HepG2 (cell line): ENCODE measurements at regions not wholly inside any gene's neighbourhood (a gene's known extent, or its start where the extent isn't known, plus 50 kb on each side); places are given as distances from the start of the nearest gene placed in this dataset.

Experiments
- ATAC-seq: fragments of 200-7000 bp; cut with Tn5 transposase; 3 replicates; pipeline ENCODE4 v1.9.1; 2020; ENCODE audit warnings: mild to moderate bottlenecking, moderate library complexity
- BruUV-seq: library from RNA; stranded (reverse); fragments of 400-500 nt; replicated peaks from 2 replicates; lab custom pipeline; 2021; lab: Mats Ljungman, UMichigan
- CTCF ChIA-PET: fragments of 300-600 bp; formaldehyde crosslinking; extraction: SDS; loops from one replicate; lab custom pipeline; 2021; ENCODE audit warnings: low total read pairs, inconsistent platforms, low intra/inter-chr PET ratio; lab: Yijun Ruan, JAX
- POLR2A ChIA-PET: fragments of 350-600 bp; sonication (Branson Sonifier 250); formaldehyde crosslinking; loops from one replicate; lab custom pipeline; 2020; ENCODE audit warnings: antibody characterized with exemption, inconsistent platforms; lab: Yijun Ruan, JAX
- DNase-seq: peaks from one replicate; pipeline ENCODE4 v3.0.0-alpha.2; 2015; ENCODE audit warnings: low spot score
- FAIRE-seq: peaks from 3 replicates; lab custom pipeline; 2011; peaks lifted over from hg19 to GRCh38; lab: Jason Lieb, UNC
- H2AFZ ChIP-seq: one replicate; pipeline ENCODE4 v1.6.1; 2011; ENCODE audit warnings: low read length, inconsistent platforms
- H3K27ac ChIP-seq: fragments of 300-600 bp; 3 replicates; pipeline ENCODE4 v1.8.0; 2011; ENCODE audit warnings: mixed run types, mild to moderate bottlenecking, mixed read lengths, low read length, inconsistent platforms; ENCODE audit not compliant: insufficient read depth; ENCODE audit errors: extremely low read length
- H3K27me3 ChIP-seq, 2 experiments: fragments of 200-600 bp in 1 of 2; 2 replicates in 1 of 2; 3 replicates in 1 of 2; pipeline versions ENCODE4 v1.6.0 to v1.8.0; 2011; ENCODE audit warnings: low read length in 2 of 2, mild to moderate bottlenecking in 2 of 2, moderate library complexity in 2 of 2, inconsistent platforms in 1 of 2; ENCODE audit not compliant: insufficient read depth in 2 of 2, control insufficient read depth in 1 of 2
- H3K36me3 ChIP-seq, 2 experiments: fragments of 200-600 bp in 1 of 2; replicated peaks in 1 of 2; 2 replicates in 1 of 2; 3 replicates in 1 of 2; pipeline versions ENCODE4 v1.5.1 to v1.8.0; 2011; ENCODE audit warnings: low read length in 2 of 2, inconsistent platforms in 1 of 2; ENCODE audit not compliant: insufficient read depth in 2 of 2, control insufficient read depth in 1 of 2
- H3K4me1 ChIP-seq: 2 replicates; pipeline ENCODE4 v1.5.1; 2012; ENCODE audit warnings: low read length, inconsistent platforms; ENCODE audit not compliant: insufficient read depth
- H3K4me2 ChIP-seq: 2 replicates; pipeline ENCODE4 v1.6.0; 2011; ENCODE audit warnings: low read depth, low read length, inconsistent platforms
- H3K4me3 ChIP-seq, 3 experiments: fragments of 200-600 bp in 1 of 3; sonication (generic), shearing (Covaris generic) in 1 of 3; replicated peaks in 1 of 3; 2 replicates each; pipeline ENCODE4 v1.5.1; 2011 to 2016; ENCODE audit warnings: low read length in 3 of 3, inconsistent platforms in 2 of 3, low read depth in 2 of 3, mild to moderate bottlenecking in 2 of 3, control low read depth in 1 of 3, mixed read lengths in 1 of 3; ENCODE audit not compliant: insufficient read depth in 1 of 3
- H3K79me2 ChIP-seq: one replicate; pipeline ENCODE4 v1.6.1; 2011; ENCODE audit warnings: low read length, inconsistent platforms; ENCODE audit not compliant: insufficient read depth
- H3K9ac ChIP-seq: 2 replicates; pipeline ENCODE4 v1.6.0; 2011; ENCODE audit warnings: mild to moderate bottlenecking, low read depth, low read length, inconsistent platforms; ENCODE audit not compliant: insufficient read depth
- H3K9me3 ChIP-seq: 2 replicates; pipeline ENCODE4 v1.5.1; 2012; ENCODE audit warnings: mild to moderate bottlenecking, low read length
- H4K20me1 ChIP-seq: 2 replicates; pipeline ENCODE4 v1.6.0; 2011; ENCODE audit warnings: inconsistent platforms, mild to moderate bottlenecking, low read length, moderate library complexity; ENCODE audit not compliant: insufficient read depth
- ARID2 ChIP-seq: sonication (generic); formaldehyde crosslinking; IDR thresholded peaks from 2 replicates; pipeline ENCODE4 v1.8.1; 2022; ENCODE audit warnings: mild to moderate bottlenecking, missing genetic modification reagents, borderline replicate concordance
- DR1 ChIP-seq: sonication (generic); formaldehyde crosslinking; IDR thresholded peaks from 2 replicates; pipeline ENCODE4 v1.8.0; 2021; ENCODE audit warnings: mild to moderate bottlenecking, missing genetic modification reagents, inconsistent platforms
- E2F5 ChIP-seq: sonication (generic); formaldehyde crosslinking; conservative IDR thresholded peaks from 2 replicates; pipeline ENCODE4 v1.4.0; 2020; ENCODE audit warnings: missing genetic modification reagents
- ERF ChIP-seq: IDR thresholded peaks from 2 replicates; pipeline ENCODE4 v1.6.1; 2018; ENCODE audit warnings: missing biosample characterization, missing genetic modification reagents
- HDAC6 ChIP-seq: fragments of 200-600 bp; sonication (generic); IDR thresholded peaks from 2 replicates; pipeline ENCODE4 v1.7.0; 2017; ENCODE audit warnings: mild to moderate bottlenecking, antibody characterized with exemption, low read length, low read depth
- ZFP36L2 ChIP-seq: sonication (generic); formaldehyde crosslinking; IDR thresholded peaks from 2 replicates; pipeline ENCODE4 v1.4.0; 2020; ENCODE audit warnings: missing genetic modification reagents
- ZNF503 ChIP-seq: sonication (generic); formaldehyde crosslinking; IDR thresholded peaks from 2 replicates; pipeline ENCODE4 v1.4.0; 2020; ENCODE audit warnings: missing genetic modification reagents
- ZNF530 ChIP-seq: sonication (generic); formaldehyde crosslinking; IDR thresholded peaks from 2 replicates; pipeline ENCODE4 v1.5.0; 2020; ENCODE audit warnings: low read depth, mild to moderate bottlenecking, missing genetic modification reagents
- ZNF557 ChIP-seq: sonication (generic); formaldehyde crosslinking; IDR thresholded peaks from 2 replicates; pipeline ENCODE4 v1.4.0; 2020; ENCODE audit warnings: missing genetic modification reagents
- ZNF646 ChIP-seq: sonication (generic); formaldehyde crosslinking; IDR thresholded peaks from 2 replicates; pipeline ENCODE4 v1.9.0; 2021; ENCODE audit warnings: mild to moderate bottlenecking, missing genetic modification reagents
- ZNF775 ChIP-seq: sonication (generic); formaldehyde crosslinking; IDR thresholded peaks from 2 replicates; pipeline ENCODE4 v1.4.0; 2020; ENCODE audit warnings: missing genetic modification reagents, mild to moderate bottlenecking, moderate library complexity, borderline replicate concordance
- ZZZ3 ChIP-seq: sonication (generic); formaldehyde crosslinking; IDR thresholded peaks from 2 replicates; pipeline ENCODE4 v1.4.0; 2020; ENCODE audit warnings: missing genetic modification reagents, mild to moderate bottlenecking, borderline replicate concordance
- in situ Hi-C: cut with HindIII; loops from 2 replicates; pipeline ENCODE4 v1.10.0; 2017; ENCODE audit warnings: low pct_unique_long_range_greater_than_20kb; ENCODE audit not compliant: extremely low pct_ligation_motif_present
- intact Hi-C: fragments of 100-400 bp; cut with micrococcal nuclease; formaldehyde crosslinking; loops from one replicate; pipeline ENCODE4 v1.10.0; 2022; ENCODE audit not compliant: unreplicated experiment

GRCh38 chr2:145058457-145058856 lies 538.5 kb upstream of the ZEB2 start (continued):
- TF ChIP-seq ZNF503 (CRISPR knock-in tag) (no peak), ZNF530 (CRISPR knock-in tag) (no peak), ARID2 (CRISPR knock-in tag) (no peak), ERF (CRISPR knock-in tag) (no peak)

- Histone ChIP-seq H3K36me3 (no peaks in the 10 kb centered on the region), H3K27me3 (no peaks in the 10 kb centered on the region), H3K4me3 (no peak overlapping the region), H3K9me3 (peaks cover 13% of the 10 kb centered on the region; the same call in 1 of the 2 replicates), H3K9ac (no peak overlapping the region), H3K79me2 (no peaks in the 10 kb centered on the region), H2AFZ (no peak overlapping the region), H3K27ac (no peak overlapping the region), H3K4me2 (no peak overlapping the region), H4K20me1 (no peaks in the 10 kb centered on the region), H3K4me1 (no peaks in the 10 kb centered on the region)
- no peak for DNase-seq
- BruUV-seq, result no TSS peak
- ChIA-PET POLR2A (no interaction called here), CTCF (no interaction called here)
- no peak for FAIRE-seq
- intact Hi-C loops, result no loop called here
- ATAC-seq, result no peak
- in situ Hi-C loops, result no loop called here
- TF ChIP-seq HDAC6 (no peak), ZFP36L2 (no peak), ZNF530 (CRISPR knock-in tag) (no peak), ZNF775 (no peak), E2F5 (no peak), DR1 (CRISPR knock-in tag) (no peak), ZZZ3 (no peak), ZNF557 (CRISPR knock-in tag) (no peak), ZNF646 (CRISPR knock-in tag) (no peak)
Observed at GRCh38 chr2:145055651-145056050, 535.7 kb upstream of the ZEB2 start.
